SK-N-MC (cell line): ENCODE measurements at regions not wholly inside any gene's neighbourhood (a gene's known extent, or its start where the extent isn't known, plus 50 kb on each side); places are given as distances from the start of the nearest gene placed in this dataset.

Source experiments
- EZH2 ChIP-seq: fragments of 200-600 bp; sonication (generic); IDR thresholded peaks from one replicate; pipeline ENCODE4 v1.6.1; 2017; ENCODE audit warnings: antibody characterized with exemption
- POLR2AphosphoS5 ChIP-seq: IDR thresholded peaks from 2 replicates; pipeline ENCODE4 v1.6.1; 2012; ENCODE audit warnings: mild to moderate bottlenecking, low read depth, low read length, borderline replicate concordance

- TF ChIP-seq EZH2 = no peak
- TF ChIP-seq POLR2AphosphoS5 = no peak
Observed at GRCh38 chr1:69312055-69312732, 255.5 kb upstream of the LRRC7 start.
